ENCODE measurements at regions not wholly inside any gene's neighbourhood (a gene's known extent, or its start where the extent isn't known, plus 50 kb on each side); places are given as distances from the start of the nearest gene placed in this dataset.

GRCh38 chr7:145324081-145324480, 488.2 kb upstream of the TPK1 start:
- Histone ChIP-seq H3K4me1 (no peaks in the 10 kb centered on the region), H3K9me3 (no peaks in the 10 kb centered on the region), H3K36me3 (no peaks in the 10 kb centered on the region), H3K27me3 (no peaks in the 10 kb centered on the region), H3K27ac (no peak overlapping the region), H3K4me3 (no peak overlapping the region)
- intact Hi-C loops (cut with DNase I): no loop called here
- DNase-seq (no peak), ATAC-seq (no peak)
- 87% methylated on average over 20 of the region's 21 CpGs for WGBS (ENCODE audit: insufficient coverage, low coverage, low lambda C conversion rate, missing lambda C conversion rate)
- TF ChIP-seq POLR2A (IDR thresholded peaks at IDR 0.05): no peak
- TF ChIP-seq CTCF (IDR thresholded peaks at IDR 0.05): no peak

GRCh38 chr7:145313551-145313950, 477.7 kb upstream of the TPK1 start:
- Histone ChIP-seq H3K4me3 (no peak overlapping the region), H3K9me3 (peaks cover 0 to 3% (median 0%) of the 10 kb centered on the region in 4 donors), H3K27me3 (no peaks in the 10 kb centered on the region), H3K4me1 (no peaks in the 10 kb centered on the region), H3K27ac (no peak overlapping the region), H3K36me3 (no peaks in the 10 kb centered on the region)
- ATAC-seq (no peak), DNase-seq (no peak)
- intact Hi-C loops (cut with DNase I): no loop called here
- 61% methylated on average over 2 of the region's 2 CpGs for WGBS (ENCODE audit: insufficient coverage, low coverage, low lambda C conversion rate, missing lambda C conversion rate)
- TF ChIP-seq POLR2A (IDR thresholded peaks at IDR 0.05) (no peak), CTCF (IDR thresholded peaks at IDR 0.05) (no peak)

- DNase-seq (no peak), ATAC-seq (no peak)
- no peak for TF ChIP-seq POLR2A (IDR thresholded peaks at IDR 0.05)
- no peak for TF ChIP-seq CTCF (IDR thresholded peaks at IDR 0.05)
- 50% methylated on average over 1 of the region's 1 CpG for WGBS (ENCODE audit: insufficient coverage, low coverage, low lambda C conversion rate, missing lambda C conversion rate)
- Histone ChIP-seq H3K36me3 (no peaks in the 10 kb centered on the region), H3K27me3 (no peaks in the 10 kb centered on the region), H3K4me3 (no peak overlapping the region), H3K27ac (no peak overlapping the region), H3K9me3 (no peaks in the 10 kb centered on the region), H3K4me1 (no peaks in the 10 kb centered on the region)
- intact Hi-C loops (cut with DNase I): no loop called here
These were observed 457.9 kb upstream of the TPK1 start for GRCh38 chr7:145293754-145294153.

GRCh38 chr7:145293228-145293701, 457.4 kb upstream of the TPK1 start:
- TF ChIP-seq CTCF (IDR thresholded peaks at IDR 0.05) (no peak), POLR2A (IDR thresholded peaks at IDR 0.05) (no peak)
- Histone ChIP-seq H3K4me3 (no peak overlapping the region), H3K27me3 (no peaks in the 10 kb centered on the region), H3K27ac (no peak overlapping the region), H3K4me1 (no peaks in the 10 kb centered on the region), H3K36me3 (no peaks in the 10 kb centered on the region), H3K9me3 (no peaks in the 10 kb centered on the region)
- DNase-seq: no peak
- intact Hi-C loops (cut with DNase I): no loop called here
- WGBS (ENCODE audit: insufficient coverage, low coverage, low lambda C conversion rate, missing lambda C conversion rate): 14% methylated on average over 1 of the region's 1 CpG
- ATAC-seq: no peak

- whole genome bisulfite sequencing (ENCODE audit: insufficient coverage, low coverage, low lambda C conversion rate, missing lambda C conversion rate): 51% methylated on average over 6 of the region's 6 CpGs
- H3K9me3 ChIP-seq: no peaks in the 10 kb centered on the region
- no peak for ATAC-seq
- no peaks in the 10 kb centered on the region for H3K4me1 ChIP-seq
- TF ChIP-seq POLR2A (IDR thresholded peaks at IDR 0.05) (no peak), CTCF (IDR thresholded peaks at IDR 0.05) (no peak)
- no peaks in the 10 kb centered on the region for H3K27me3 ChIP-seq
- H3K36me3 ChIP-seq: no peaks in the 10 kb centered on the region
- intact Hi-C loops (cut with DNase I): no loop called here
- H3K4me3 ChIP-seq: no peak overlapping the region
- DNase-seq: no peak
- no peak overlapping the region for H3K27ac ChIP-seq
These were observed 453.5 kb upstream of the TPK1 start for GRCh38 chr7:145289384-145289783.

Measured in right lobe of liver (tissue), 6 donors.